Neuronal stem cell (in vitro differentiated cells): ENCODE measurements at regions not wholly inside any gene's neighbourhood (a gene's known extent, or its start where the extent isn't known, plus 50 kb on each side); places are given as distances from the start of the nearest gene placed in this dataset.
A peak's percentile ranks its signal among the peaks of the same experiment; 100 is the strongest.

Source experiments
- DNase-seq: peaks from one replicate; pipeline ENCODE4 v3.0.0-alpha.2; 2013; ENCODE audit warnings: low spot score
- H2AFZ ChIP-seq: one replicate; pipeline ENCODE4 v1.6.1; 2013; ENCODE audit warnings: mild to moderate bottlenecking, low read length, inconsistent platforms
- H2AK5ac ChIP-seq: 2 replicates; pipeline ENCODE4 v1.6.1; 2013; ENCODE audit warnings: low read depth, mild to moderate bottlenecking, inconsistent platforms, low read length, moderate library complexity, mixed read lengths
- H2BK120ac ChIP-seq: 2 replicates; pipeline ENCODE4 v1.6.1; 2013; ENCODE audit warnings: low read depth, mild to moderate bottlenecking, inconsistent platforms, low read length, moderate library complexity, mixed read lengths
- H2BK12ac ChIP-seq: one replicate; pipeline ENCODE4 v1.6.1; 2013; ENCODE audit warnings: low read length, inconsistent platforms
- H2BK15ac ChIP-seq: 2 replicates; pipeline ENCODE4 v1.6.1; 2013; ENCODE audit warnings: mild to moderate bottlenecking, low read length, inconsistent platforms, mixed read lengths
- H2BK5ac ChIP-seq: one replicate; pipeline ENCODE4 v1.6.1; 2013; ENCODE audit warnings: inconsistent platforms, mild to moderate bottlenecking, low read length, moderate library complexity
- H3K14ac ChIP-seq: one replicate; pipeline ENCODE4 v1.6.1; 2013; ENCODE audit warnings: low read length, inconsistent platforms
- H3K18ac ChIP-seq: 2 replicates; pipeline ENCODE4 v1.6.1; 2013; ENCODE audit warnings: low read length, inconsistent platforms
- H3K23ac ChIP-seq: 2 replicates; pipeline ENCODE4 v1.6.1; 2013; ENCODE audit warnings: low read depth, mild to moderate bottlenecking, mixed read lengths, low read length, inconsistent platforms; ENCODE audit not compliant: poor library complexity
- H3K27ac ChIP-seq: replicated peaks from 3 replicates; pipeline ENCODE4 v1.5.1; 2013; ENCODE audit warnings: low read length, inconsistent platforms
- H3K27me3 ChIP-seq, 3 experiments: 2 replicates each; pipeline ENCODE4 v1.6.1; 2013; ENCODE audit warnings: low read length in 3 of 3, mild to moderate bottlenecking in 2 of 3, inconsistent platforms in 1 of 3, low read depth in 1 of 3, mixed read lengths in 1 of 3, moderate library complexity in 1 of 3; ENCODE audit not compliant: control insufficient read depth in 3 of 3, insufficient read depth in 3 of 3
- H3K36me3 ChIP-seq, 2 donors: replicated peaks in 1 of 2; 2 replicates each; pipeline ENCODE4 v1.6.1; 2013; ENCODE audit warnings: low read length in 2 of 2; ENCODE audit not compliant: control insufficient read depth in 2 of 2, insufficient read depth in 2 of 2
- H3K4ac ChIP-seq: 2 replicates; pipeline ENCODE4 v1.6.1; 2013; ENCODE audit warnings: inconsistent platforms, mild to moderate bottlenecking, low read length, moderate library complexity
- H3K4me1 ChIP-seq, 2 donors: 1 replicate in 1 of 2; 2 replicates in 1 of 2; pipeline ENCODE4 v1.6.1; 2013; ENCODE audit warnings: low read length in 2 of 2, low read depth in 1 of 2; ENCODE audit not compliant: control insufficient read depth in 2 of 2, insufficient read depth in 1 of 2
- H3K4me2 ChIP-seq: one replicate; pipeline ENCODE4 v1.6.1; 2013; ENCODE audit warnings: mild to moderate bottlenecking, low read length, inconsistent platforms; ENCODE audit not compliant: insufficient read depth, poor library complexity, severe bottlenecking
- H3K4me3 ChIP-seq, 2 donors: 2 replicates each; pipeline ENCODE4 v1.5.1; 2013; ENCODE audit warnings: low read length in 2 of 2, mild to moderate bottlenecking in 2 of 2, inconsistent platforms in 1 of 2, moderate library complexity in 1 of 2
- H3K79me1 ChIP-seq: one replicate; pipeline ENCODE4 v1.6.1; 2013; ENCODE audit warnings: low read depth, mild to moderate bottlenecking, inconsistent platforms, low read length, moderate library complexity
- H3K9ac ChIP-seq: one replicate; pipeline ENCODE4 v1.6.1; 2013; ENCODE audit warnings: mild to moderate bottlenecking, low read depth, low read length, inconsistent platforms; ENCODE audit not compliant: poor library complexity
- H3K9me3 ChIP-seq, 2 donors: replicated peaks in 1 of 2; 2 replicates each; pipeline versions ENCODE3 to v1.6.1; 2013; ENCODE audit warnings: low read length in 2 of 2, mild to moderate bottlenecking in 2 of 2, inconsistent platforms in 1 of 2, low read depth in 1 of 2, mixed read lengths in 1 of 2, moderate library complexity in 1 of 2; ENCODE audit not compliant: control insufficient read depth in 2 of 2, insufficient read depth in 1 of 2
- H4K8ac ChIP-seq: one replicate; pipeline ENCODE4 v1.6.1; 2013; ENCODE audit warnings: low read depth, mild to moderate bottlenecking, inconsistent platforms, low read length, moderate library complexity
- H4K91ac ChIP-seq: one replicate; pipeline ENCODE4 v1.6.1; 2013; ENCODE audit warnings: low read length, low read depth, mild to moderate bottlenecking, inconsistent platforms; ENCODE audit not compliant: poor library complexity
- WGBS, 2 donors: extraction: QIAGEN DNeasy Blood & Tissue Kit; methylation state at CpG; one replicate each; pipeline ENCODE4 v1.1.7; 2013; ENCODE audit warnings: missing lambda C conversion rate in 2 of 2, mixed read lengths in 1 of 2; ENCODE audit not compliant: insufficient read length in 2 of 2, insufficient replicate concordance in 1 of 2; ENCODE audit errors: extremely low coverage in 2 of 2; 5-methylcytosine and 5-hydroxymethylcytosine counted together

DNA sequence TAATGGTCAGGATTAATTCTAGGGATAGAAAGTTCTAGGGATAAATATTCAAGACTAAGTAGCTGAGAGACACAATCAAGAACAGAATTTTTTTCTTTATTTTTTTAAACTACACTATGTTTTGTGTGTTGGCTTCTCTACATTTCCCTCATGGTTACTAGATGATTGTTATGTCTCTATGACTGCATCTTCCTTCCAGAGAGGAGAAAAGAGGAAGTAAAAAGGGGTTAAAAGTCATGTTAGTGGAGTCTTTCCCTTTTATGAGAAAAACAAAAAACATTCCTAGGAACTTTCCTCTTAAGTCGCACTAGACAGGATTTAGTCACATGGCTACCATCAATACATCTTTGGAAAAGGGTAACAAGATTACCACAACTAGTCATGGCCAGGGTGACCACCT, 375.0 kb downstream of the KCNJ2 start:
- Histone ChIP-seq H3K36me3 (no peaks in the 10 kb centered on the region), H3K9me3 (no peaks in the 10 kb centered on the region), H4K91ac (no peak overlapping the region), H3K4me1 (no peaks in the 10 kb centered on the region), H3K14ac (no peak overlapping the region), H4K8ac (no peak overlapping the region), H3K18ac (no peak overlapping the region), H3K79me1 (no peaks in the 10 kb centered on the region), H2AK5ac (no peak overlapping the region), H2BK120ac (no peak overlapping the region), H3K4me3 (no peak overlapping the region), H2BK5ac (no peak overlapping the region), H3K4me2 (no peak overlapping the region), H3K27ac (no peak overlapping the region), H3K4ac (no peak overlapping the region), H3K9ac (no peak overlapping the region), H3K23ac (no peak overlapping the region), H3K27me3 (no peaks in the 10 kb centered on the region), H2BK12ac (no peak overlapping the region), H2AFZ (no peak overlapping the region), H2BK15ac (no peak overlapping the region)
- DNase-seq = no peak
- no CpG with 5 or more reads among the region's 1 CpG for WGBS, 2 donors

DNA sequence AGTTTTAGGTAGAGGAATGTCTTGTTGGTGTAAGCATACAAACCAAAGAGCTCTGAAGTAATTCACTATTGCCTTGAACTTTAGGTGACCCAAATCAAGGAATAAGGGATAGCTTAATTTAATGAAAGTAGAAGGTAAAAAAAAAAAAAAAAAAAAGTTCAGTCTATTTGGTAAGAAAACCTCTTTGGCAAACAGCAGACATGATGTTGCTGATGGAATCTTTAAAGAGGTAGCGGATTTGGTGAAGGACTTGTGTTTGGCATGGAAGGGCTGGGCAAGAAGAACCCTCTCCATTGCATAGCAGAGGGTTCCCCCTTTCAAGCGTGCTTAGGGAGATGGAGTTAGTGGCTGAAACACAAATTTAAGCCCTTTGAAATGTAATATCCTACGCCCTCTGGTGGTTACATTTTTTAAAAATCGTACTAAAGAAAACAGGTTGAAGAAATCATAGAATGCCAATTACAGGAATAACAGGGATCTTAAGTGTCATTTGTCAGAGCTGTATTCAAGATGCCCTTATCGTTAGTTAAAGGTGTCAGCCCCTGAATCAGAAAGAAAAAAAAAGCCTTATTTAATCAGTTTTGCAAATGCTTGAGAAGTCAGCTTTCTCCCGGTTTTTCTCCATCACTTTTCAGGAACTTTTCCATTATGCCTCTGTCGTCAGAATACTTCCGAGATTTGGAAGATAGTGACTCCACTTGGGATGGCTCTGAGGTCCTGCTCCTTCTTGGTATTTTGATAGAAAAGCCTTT, 383.1 kb downstream of the KCNJ2 start:
- H3K36me3 ChIP-seq = no peaks in the 10 kb centered on the region
- H3K9ac ChIP-seq = no peak overlapping the region
- H3K4me3 ChIP-seq = no peak overlapping the region
- H3K4me2 ChIP-seq = no peak overlapping the region
- no peaks in the 10 kb centered on the region for H3K4me1 ChIP-seq
- no peak overlapping the region for H3K27ac ChIP-seq
- no peak overlapping the region for H4K8ac ChIP-seq
- no peak overlapping the region for H3K4ac ChIP-seq
- no peaks in the 10 kb centered on the region for H3K79me1 ChIP-seq
- H2BK15ac ChIP-seq = no peak overlapping the region
- H2AFZ ChIP-seq = no peak overlapping the region
- no peak overlapping the region for H2BK12ac ChIP-seq
- no peak overlapping the region for H3K23ac ChIP-seq
- DNase-seq = peak; percentile 17
- no peak overlapping the region for H2BK120ac ChIP-seq
- H2AK5ac ChIP-seq = no peak overlapping the region
- H3K14ac ChIP-seq = no peak overlapping the region
- no peak overlapping the region for H2BK5ac ChIP-seq
- WGBS, 2 donors = no CpG with 5 or more reads among the region's 8 CpGs
- peaks cover 0 to 2% of the 10 kb centered on the region in 2 donors for H3K9me3 ChIP-seq
- H3K18ac ChIP-seq = no peak overlapping the region
- H4K91ac ChIP-seq = no peak overlapping the region
- H3K27me3 ChIP-seq = no peaks in the 10 kb centered on the region

DNA sequence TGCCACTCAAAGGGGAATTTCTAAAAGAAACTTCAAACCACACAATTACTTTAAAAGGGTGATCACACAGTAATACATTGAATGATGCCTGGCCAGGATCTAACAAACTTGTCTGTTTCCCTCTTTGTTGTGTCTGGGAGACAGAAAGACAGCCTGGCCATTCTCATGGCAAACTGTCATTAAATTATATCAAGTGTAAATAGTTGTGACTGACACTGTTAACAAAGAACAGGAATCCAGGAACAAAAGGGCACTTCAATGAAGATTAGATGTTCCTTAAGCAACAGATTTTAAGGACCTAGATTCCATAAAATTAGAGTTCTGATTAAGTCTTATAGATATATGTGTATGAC, 383.6 kb downstream of the KCNJ2 start:
- Histone ChIP-seq H3K4me2 (no peak overlapping the region), H3K36me3 (no peaks in the 10 kb centered on the region), H3K27me3 (no peaks in the 10 kb centered on the region), H3K14ac (no peak overlapping the region), H2BK5ac (no peak overlapping the region), H2BK15ac (no peak overlapping the region), H2AK5ac (no peak overlapping the region), H3K4me1 (no peaks in the 10 kb centered on the region), H2BK120ac (no peak overlapping the region), H3K18ac (no peak overlapping the region), H3K4me3 (no peak overlapping the region), H3K79me1 (no peaks in the 10 kb centered on the region), H4K8ac (no peak overlapping the region), H3K9ac (no peak overlapping the region), H3K9me3 (peaks cover 0 to 2% of the 10 kb centered on the region in 2 donors), H4K91ac (no peak overlapping the region), H3K4ac (no peak overlapping the region), H2AFZ (no peak overlapping the region), H3K23ac (no peak overlapping the region), H3K27ac (no peak overlapping the region), H2BK12ac (no peak overlapping the region)
- no peak for DNase-seq

DNA sequence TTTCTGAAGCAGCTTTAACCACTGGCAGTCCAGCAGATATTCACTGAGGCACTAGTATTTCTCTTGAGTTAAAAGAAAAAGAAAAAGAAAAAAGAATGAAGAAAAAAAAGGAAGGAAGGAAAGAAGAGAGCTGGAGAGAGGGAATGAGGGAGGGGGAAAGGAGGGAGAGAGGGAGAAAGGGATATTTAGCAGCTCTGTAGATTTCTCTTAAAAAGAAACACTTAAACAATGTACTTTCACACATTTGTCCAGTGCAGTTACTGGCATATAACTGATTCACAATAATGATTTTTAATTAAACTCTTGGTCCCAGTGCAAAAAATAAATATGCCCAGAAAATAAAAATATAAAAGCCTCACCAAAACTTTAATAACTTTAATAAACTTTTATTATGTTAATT, 386.4 kb downstream of the KCNJ2 start:
- no peak overlapping the region for H2BK15ac ChIP-seq
- no peak overlapping the region for H3K4me3 ChIP-seq
- no peak overlapping the region for H3K27ac ChIP-seq

More for the DNA sequence above, 386.4 kb downstream of the KCNJ2 start:
- Histone ChIP-seq H3K4me1 (no peaks in the 10 kb centered on the region), H3K18ac (no peak overlapping the region), H3K4ac (no peak overlapping the region), H3K9me3 (peaks cover 0 to 1% of the 10 kb centered on the region in 2 donors), H4K91ac (no peak overlapping the region), H3K9ac (no peak overlapping the region), H3K79me1 (no peaks in the 10 kb centered on the region), H3K23ac (no peak overlapping the region), H3K27me3 (no peaks in the 10 kb centered on the region), H3K36me3 (no peaks in the 10 kb centered on the region), H2AFZ (no peak overlapping the region), H2AK5ac (no peak overlapping the region), H2BK120ac (no peak overlapping the region), H4K8ac (no peak overlapping the region), H3K4me2 (no peak overlapping the region), H2BK5ac (no peak overlapping the region), H2BK12ac (no peak overlapping the region), H3K14ac (no peak overlapping the region)
- no peak for DNase-seq
